NOMO-1 treated with dmso at 0.1 percent for 144 hours (cell line): ENCODE measurements at regions not wholly inside any gene's neighbourhood (a gene's known extent, or its start where the extent isn't known, plus 50 kb on each side); places are given as distances from the start of the nearest gene placed in this dataset.

Experiments
- DNase-seq: peaks from one replicate; lab custom pipeline; 2025; ENCODE audit not compliant: unreplicated experiment; lab: John Stamatoyannopoulos, UW

GRCh38 chr16:73286346-73287267 lies 238.7 kb upstream of the ZFHX3 start:
- no peak for DNase-seq

GRCh38 chr16:73285436-73286201 lies 237.7 kb upstream of the ZFHX3 start:
- DNase-seq: no peak

GRCh38 chr16:73280388-73280787 lies 232.5 kb upstream of the ZFHX3 start:
- no peak for DNase-seq

- no peak for DNase-seq
Observed at GRCh38 chr16:73279451-73279850, 231.5 kb upstream of the ZFHX3 start.

GRCh38 chr16:73277071-73277470 lies 229.1 kb upstream of the ZFHX3 start:
- no peak for DNase-seq

- DNase-seq: no peak
Observed at GRCh38 chr16:73275448-73275847, 227.5 kb upstream of the ZFHX3 start.

- no peak for DNase-seq
Observed at GRCh38 chr16:73275024-73275423, 227.1 kb upstream of the ZFHX3 start.

- no peak for DNase-seq
Observed at GRCh38 chr16:73274140-73274539, 226.2 kb upstream of the ZFHX3 start.

- DNase-seq: no peak
Observed at GRCh38 chr16:73268366-73268993, 220.6 kb upstream of the ZFHX3 start.

- no peak for DNase-seq
Observed at GRCh38 chr16:73265935-73266334, 218.0 kb upstream of the ZFHX3 start.

GRCh38 chr16:73265124-73265837 lies 217.4 kb upstream of the ZFHX3 start:
- DNase-seq: no peak

GRCh38 chr16:73262931-73263330 lies 215.0 kb upstream of the ZFHX3 start:
- no peak for DNase-seq

GRCh38 chr16:73255031-73255430 lies 207.1 kb upstream of the ZFHX3 start:
- DNase-seq: no peak

GRCh38 chr16:73253922-73254480 lies 206.1 kb upstream of the ZFHX3 start:
- no peak for DNase-seq

- no peak for DNase-seq
Observed at GRCh38 chr16:73252446-73252845, 204.5 kb upstream of the ZFHX3 start.

- DNase-seq: no peak
Observed at GRCh38 chr16:73251608-73252007, 203.7 kb upstream of the ZFHX3 start.

- no peak for DNase-seq
Observed at GRCh38 chr16:73248316-73248715, 200.4 kb upstream of the ZFHX3 start.

- DNase-seq: no peak
Observed at GRCh38 chr16:73240920-73241319, 193.0 kb upstream of the ZFHX3 start.

GRCh38 chr16:73237601-73238000 lies 189.7 kb upstream of the ZFHX3 start:
- no peak for DNase-seq

GRCh38 chr16:73234496-73234895 lies 186.6 kb upstream of the ZFHX3 start:
- no peak for DNase-seq
